ENCODE measurements at regions not wholly inside any gene's neighbourhood (a gene's known extent, or its start where the extent isn't known, plus 50 kb on each side); places are given as distances from the start of the nearest gene placed in this dataset.

DNA sequence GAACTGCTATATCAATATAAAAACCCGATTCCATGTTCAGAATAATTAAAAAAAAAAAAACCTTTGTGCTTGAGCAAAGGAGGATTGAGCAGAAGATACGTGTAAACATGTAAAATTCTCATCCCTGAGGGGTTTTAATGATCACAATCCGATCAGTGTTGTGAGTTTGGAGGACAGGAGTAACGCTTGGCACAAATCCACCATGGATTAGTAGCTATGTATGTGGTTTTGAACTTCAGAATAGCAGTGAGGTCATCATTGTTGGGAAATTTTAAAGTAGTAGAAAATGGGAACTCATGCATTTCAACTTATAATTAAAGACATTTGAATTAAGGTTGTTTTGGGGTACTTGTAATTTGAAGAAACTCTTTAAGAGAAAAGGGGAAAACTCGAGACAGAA is 203.2 kb downstream of the RPS12 start:
- TF ChIP-seq CTCF (IDR thresholded peaks at IDR 0.05; ENCODE audit: poor library complexity): no peak
- TF ChIP-seq EZH2phosphoT487 (IDR thresholded peaks at IDR 0.05; ENCODE audit: low read depth, severe bottlenecking, unreplicated experiment): no peak
- TF ChIP-seq EZH2 (IDR thresholded peaks at IDR 0.05; ENCODE audit: borderline replicate concordance): no peak
